Gastrocnemius medialis (tissue), 4 donors: ENCODE measurements at regions not wholly inside any gene's neighbourhood (a gene's known extent, or its start where the extent isn't known, plus 50 kb on each side); places are given as distances from the start of the nearest gene placed in this dataset.

Source experiments
- ATAC-seq, 2 donors: fragments of 150-250 bp; one replicate each; pipeline ENCODE4 v1.9.1; 2016
- DNase-seq, 2 donors: peaks; one replicate each; pipeline ENCODE4 v3.0.0-alpha.2; 2019
- H3K27ac ChIP-seq, 4 donors: fragments of 200-600 bp; sonication (generic); 1 replicate in 1 of 4; 2 replicates in 3 of 4; pipeline ENCODE4 v1.5.1; 2016 to 2018; ENCODE audit warnings: mild to moderate bottlenecking in 2 of 4, moderate library complexity in 1 of 4
- H3K27me3 ChIP-seq, 3 donors: fragments of 200-600 bp; sonication (generic) in 2 of 3; 1 replicate in 1 of 3; 2 replicates in 2 of 3; pipeline versions ENCODE4 v1.5.1 to v1.6.0; 2016 to 2019; ENCODE audit warnings: mild to moderate bottlenecking in 1 of 3, moderate library complexity in 1 of 3
- H3K36me3 ChIP-seq, 2 donors: fragments of 200-600 bp; sonication (generic) in 1 of 2; one replicate each; pipeline ENCODE4 v1.5.1; 2017 to 2018
- H3K4me1 ChIP-seq, 2 donors: fragments of 200-600 bp; sonication (generic) in 1 of 2; one replicate each; pipeline ENCODE4 v1.5.1; 2016 to 2017; ENCODE audit warnings: mild to moderate bottlenecking in 2 of 2
- H3K4me3 ChIP-seq, 4 donors: fragments of 200-600 bp; sonication (generic) in 3 of 4; 1 replicate in 1 of 4; 2 replicates in 3 of 4; pipeline ENCODE4 v1.5.1; 2016 to 2019; ENCODE audit warnings: mild to moderate bottlenecking in 2 of 4
- H3K9me3 ChIP-seq, 3 donors: fragments of 200-600 bp; sonication (generic) in 2 of 3; 1 replicate in 1 of 3; 2 replicates in 2 of 3; pipeline ENCODE4 v1.5.1; 2016 to 2019
- POLR2A ChIP-seq, 2 donors: fragments of 450-650 bp; IDR thresholded peaks; one replicate each; pipeline ENCODE4 v1.6.1; 2017; ENCODE audit warnings: antibody characterized with exemption in 2 of 2, mild to moderate bottlenecking in 2 of 2, moderate library complexity in 2 of 2
- in situ Hi-C, 4 donors: fragments of 200-750 bp; cut with MboI; loops; one replicate each; pipeline versions ENCODE4 v1.15.0 to v1.8.0; 2017; ENCODE audit warnings: low sequenced_read_pairs in 4 of 4
- intact Hi-C: fragments of 100-400 bp; cut with DNase I; formaldehyde crosslinking; loops from one replicate; pipeline ENCODE4 v1.15.1; 2023; ENCODE audit warnings: low total_unique reads
- TF ChIP-seq, protein P1 (sequence below), 5 experiments: fragments of 450-650 bp in 3 of 5; fragments of 200-600 bp in 2 of 5; sonication (generic) in 2 of 5; IDR thresholded peaks in 4 of 5; conservative IDR thresholded peaks in 1 of 5; 1 replicate in 4 of 5; 2 replicates in 1 of 5; pipeline ENCODE4 v1.5.1; 2016 to 2019; ENCODE audit warnings: antibody characterized with exemption in 5 of 5, mild to moderate bottlenecking in 3 of 5, moderate library complexity in 3 of 5

DNA sequence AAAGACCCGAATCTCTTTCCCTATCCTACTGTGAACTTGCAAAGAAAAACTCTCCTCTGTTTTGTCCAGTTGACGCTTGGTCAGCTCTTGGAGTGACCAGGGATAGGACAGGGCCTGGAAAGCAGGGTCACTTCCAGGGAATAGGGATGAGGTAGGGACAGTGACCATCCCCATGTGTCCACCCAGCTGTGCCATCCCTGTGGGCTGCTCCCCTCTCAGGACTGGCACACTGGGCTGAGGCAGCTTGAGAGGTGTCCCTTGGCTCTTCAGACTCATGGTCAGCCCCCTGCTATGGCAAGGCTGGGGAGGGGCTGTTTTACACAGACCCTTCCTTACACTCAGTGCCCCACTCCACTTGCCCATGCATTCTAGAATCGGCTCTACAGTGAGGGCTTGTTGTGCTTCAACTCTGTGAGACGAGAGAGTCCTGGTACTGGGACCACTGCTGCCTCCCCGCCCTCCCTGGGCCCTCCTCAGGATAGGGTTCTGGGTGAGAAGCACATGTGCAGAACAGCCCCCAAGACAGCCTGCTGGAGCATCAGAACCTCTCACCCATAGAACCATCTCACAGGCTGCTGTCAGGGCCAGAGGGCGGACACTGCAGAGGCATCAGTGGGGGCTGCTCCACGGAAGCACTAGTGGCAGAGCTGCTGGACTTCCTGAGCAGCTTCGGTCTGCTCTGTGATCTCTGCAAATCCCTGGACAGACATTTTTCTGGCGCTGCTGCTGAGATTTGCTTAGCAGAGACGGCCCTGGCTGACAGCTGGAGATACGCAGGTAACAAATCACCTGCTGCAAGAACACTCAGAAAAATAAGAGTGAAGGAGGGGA lies 202.8 kb upstream of the CXCL12 start:
- Histone ChIP-seq H3K9me3 (no peaks in the 10 kb centered on the region), H3K27ac (no peak overlapping the region), H3K4me1 (no peaks in the 10 kb centered on the region), H3K36me3 (no peaks in the 10 kb centered on the region), H3K4me3 (no peak overlapping the region), H3K27me3 (no peaks in the 10 kb centered on the region)
- intact Hi-C loops (no loop called here), in situ Hi-C loops (no loop called here)
- no peak for DNase-seq
- TF ChIP-seq, protein P1, sequence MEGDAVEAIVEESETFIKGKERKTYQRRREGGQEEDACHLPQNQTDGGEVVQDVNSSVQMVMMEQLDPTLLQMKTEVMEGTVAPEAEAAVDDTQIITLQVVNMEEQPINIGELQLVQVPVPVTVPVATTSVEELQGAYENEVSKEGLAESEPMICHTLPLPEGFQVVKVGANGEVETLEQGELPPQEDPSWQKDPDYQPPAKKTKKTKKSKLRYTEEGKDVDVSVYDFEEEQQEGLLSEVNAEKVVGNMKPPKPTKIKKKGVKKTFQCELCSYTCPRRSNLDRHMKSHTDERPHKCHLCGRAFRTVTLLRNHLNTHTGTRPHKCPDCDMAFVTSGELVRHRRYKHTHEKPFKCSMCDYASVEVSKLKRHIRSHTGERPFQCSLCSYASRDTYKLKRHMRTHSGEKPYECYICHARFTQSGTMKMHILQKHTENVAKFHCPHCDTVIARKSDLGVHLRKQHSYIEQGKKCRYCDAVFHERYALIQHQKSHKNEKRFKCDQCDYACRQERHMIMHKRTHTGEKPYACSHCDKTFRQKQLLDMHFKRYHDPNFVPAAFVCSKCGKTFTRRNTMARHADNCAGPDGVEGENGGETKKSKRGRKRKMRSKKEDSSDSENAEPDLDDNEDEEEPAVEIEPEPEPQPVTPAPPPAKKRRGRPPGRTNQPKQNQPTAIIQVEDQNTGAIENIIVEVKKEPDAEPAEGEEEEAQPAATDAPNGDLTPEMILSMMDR (IDR thresholded peaks at IDR 0.05 in 4 of 5, conservative IDR thresholded peaks at IDR 0.05 in 1 of 5) = no peak
- TF ChIP-seq POLR2A (IDR thresholded peaks at IDR 0.05) = no peak
- no peak for ATAC-seq

DNA sequence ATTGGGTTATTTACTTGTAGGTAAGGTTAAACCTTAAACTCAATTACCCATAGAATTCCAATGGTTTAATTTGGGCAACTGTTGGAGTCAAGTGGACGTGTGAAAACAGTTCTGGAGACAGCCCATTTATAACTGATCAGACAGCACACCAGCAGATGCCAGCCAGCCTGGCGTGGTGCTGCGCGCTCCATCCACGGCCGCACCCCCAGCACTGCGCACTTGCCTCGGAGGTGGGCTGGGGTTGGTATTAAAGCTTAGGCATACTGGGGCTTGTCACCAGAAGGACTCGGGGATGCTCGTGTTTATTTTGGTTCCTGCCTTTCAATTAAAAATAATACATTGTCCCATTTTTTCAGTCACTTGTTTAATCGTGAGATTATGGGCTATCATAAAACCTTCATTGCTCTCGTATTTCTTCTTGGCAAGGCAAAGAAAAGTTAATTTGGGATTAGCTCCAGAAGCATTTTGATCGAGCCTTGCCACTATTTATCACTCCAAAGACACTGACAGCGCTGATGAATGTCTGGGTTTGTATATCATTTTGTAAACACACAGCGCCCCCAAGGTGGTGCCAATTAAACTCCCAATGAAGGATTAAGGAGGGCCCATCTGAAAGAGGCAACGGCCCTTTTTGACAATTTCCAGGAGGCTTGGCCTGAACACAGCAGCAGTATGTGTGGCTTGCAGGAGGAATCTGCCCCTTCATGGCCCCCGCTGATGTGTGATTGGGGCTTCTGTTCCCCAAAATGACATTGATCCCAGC lies 204.5 kb upstream of the CXCL12 start:
- intact Hi-C loops (no loop called here), in situ Hi-C loops (no loop called here)
- no peak overlapping the region for H3K27ac ChIP-seq
- H3K4me3 ChIP-seq = no peak overlapping the region
- no peak for ATAC-seq
- TF ChIP-seq POLR2A (IDR thresholded peaks at IDR 0.05) = no peak
- TF ChIP-seq, protein P1 (IDR thresholded peaks at IDR 0.05 in 4 of 5, conservative IDR thresholded peaks at IDR 0.05 in 1 of 5) = no peak
- no peaks in the 10 kb centered on the region for H3K9me3 ChIP-seq
- no peaks in the 10 kb centered on the region for H3K27me3 ChIP-seq
- DNase-seq = no peak
- no peaks in the 10 kb centered on the region for H3K36me3 ChIP-seq
- no peaks in the 10 kb centered on the region for H3K4me1 ChIP-seq

DNA sequence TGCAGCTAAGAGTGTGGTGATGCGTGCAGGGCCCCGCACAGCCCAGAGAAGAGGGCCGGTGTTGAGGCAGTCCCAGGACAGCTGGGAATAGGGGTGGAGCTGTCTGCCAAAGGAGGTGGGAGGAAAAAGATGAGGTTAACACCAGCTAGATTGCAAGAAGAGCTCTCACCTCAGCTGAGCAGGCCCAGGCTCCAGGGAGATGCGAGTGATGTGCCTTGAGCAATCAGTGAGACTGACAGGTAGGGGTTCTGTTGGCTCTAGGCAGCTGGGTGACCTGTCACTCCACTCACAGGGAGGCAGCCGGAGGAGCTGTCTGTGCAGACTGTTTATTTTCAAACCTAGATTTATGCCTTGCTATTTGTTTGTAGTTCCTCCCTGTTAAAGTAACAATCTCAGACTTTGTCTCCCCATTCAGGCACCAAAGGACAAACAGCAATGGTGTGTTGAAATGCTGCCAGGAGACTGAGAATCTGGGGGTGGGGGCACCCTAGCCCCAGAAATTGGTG lies 205.1 kb upstream of the CXCL12 start:
- in situ Hi-C loops (no loop called here), intact Hi-C loops (no loop called here)
- H3K4me1 ChIP-seq = no peaks in the 10 kb centered on the region
- DNase-seq = no peak
- ATAC-seq = no peak
- H3K27ac ChIP-seq = no peak overlapping the region
- no peak overlapping the region for H3K4me3 ChIP-seq
- no peaks in the 10 kb centered on the region for H3K36me3 ChIP-seq
- no peaks in the 10 kb centered on the region for H3K27me3 ChIP-seq
- TF ChIP-seq, protein P1 (IDR thresholded peaks at IDR 0.05 in 4 of 5, conservative IDR thresholded peaks at IDR 0.05 in 1 of 5) = no peak
- TF ChIP-seq POLR2A (IDR thresholded peaks at IDR 0.05) = no peak
- H3K9me3 ChIP-seq = no peaks in the 10 kb centered on the region

DNA sequence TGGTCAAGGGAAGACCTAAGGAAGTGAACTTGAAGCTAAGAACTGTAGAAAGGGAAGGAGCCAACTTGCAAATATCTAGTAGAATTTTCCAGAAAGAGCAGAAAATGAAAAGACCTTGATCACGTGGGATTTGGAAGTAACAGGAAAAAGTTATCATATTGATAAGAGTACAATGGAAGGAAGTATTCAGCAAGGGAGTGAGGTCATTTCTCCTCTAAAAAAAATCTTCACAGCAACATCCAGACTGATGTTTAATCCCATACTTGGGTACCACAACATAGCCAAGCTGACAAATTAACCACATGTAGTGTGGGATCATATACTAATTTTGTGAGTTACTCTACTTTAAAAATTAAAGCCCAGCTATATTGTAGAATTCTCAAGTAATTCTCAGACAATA lies 207.0 kb upstream of the CXCL12 start:
- no peaks in the 10 kb centered on the region for H3K27me3 ChIP-seq
- no peak for TF ChIP-seq POLR2A (IDR thresholded peaks at IDR 0.05)
- TF ChIP-seq, protein P1 (IDR thresholded peaks at IDR 0.05 in 4 of 5, conservative IDR thresholded peaks at IDR 0.05 in 1 of 5) = no peak
- no peaks in the 10 kb centered on the region for H3K36me3 ChIP-seq
- intact Hi-C loops (no loop called here), in situ Hi-C loops (no loop called here)
- DNase-seq = no peak
- H3K9me3 ChIP-seq = no peaks in the 10 kb centered on the region
- ATAC-seq = no peak
- H3K4me3 ChIP-seq = no peak overlapping the region
- no peak overlapping the region for H3K27ac ChIP-seq
- H3K4me1 ChIP-seq = no peaks in the 10 kb centered on the region
